ENCODE measurements at regions not wholly inside any gene's neighbourhood (a gene's known extent, or its start where the extent isn't known, plus 50 kb on each side); places are given as distances from the start of the nearest gene placed in this dataset.

GRCh38 chr3:72388117-72388516 is 460.1 kb downstream of the SHQ1 start:
- no peaks in the 10 kb centered on the region for H3K9me3 ChIP-seq (ENCODE audit: control insufficient read depth in 2 of 2, insufficient read depth in 1 of 2, low read length in 1 of 2)
- DNase-seq (ENCODE audit: low read depth in 6 of 9, low spot score in 9 of 9) = no peak
- no peak overlapping the region for H3K4me3 ChIP-seq (ENCODE audit: low read length in 2 of 2)
- no peaks in the 10 kb centered on the region for H3K27me3 ChIP-seq (ENCODE audit: control insufficient read depth in 2 of 2, insufficient read depth in 1 of 2, low read length in 1 of 2)
- no peak overlapping the region for H3K27ac ChIP-seq (ENCODE audit: low read depth in 1 of 2, low read length in 1 of 2)
- H3K36me3 ChIP-seq (ENCODE audit: control insufficient read depth in 2 of 2, insufficient read depth in 2 of 2, low read length in 1 of 2) = peaks cover 0 to 4% of the 10 kb centered on the region in 2 donors
- peaks cover 7% of the 10 kb centered on the region in 2 donors for H3K4me1 ChIP-seq (ENCODE audit: control insufficient read depth in 2 of 2, insufficient read depth in 2 of 2, low read length in 2 of 2)
- WGBS = 98% methylated on average over 4 of the region's 4 CpGs

DNA sequence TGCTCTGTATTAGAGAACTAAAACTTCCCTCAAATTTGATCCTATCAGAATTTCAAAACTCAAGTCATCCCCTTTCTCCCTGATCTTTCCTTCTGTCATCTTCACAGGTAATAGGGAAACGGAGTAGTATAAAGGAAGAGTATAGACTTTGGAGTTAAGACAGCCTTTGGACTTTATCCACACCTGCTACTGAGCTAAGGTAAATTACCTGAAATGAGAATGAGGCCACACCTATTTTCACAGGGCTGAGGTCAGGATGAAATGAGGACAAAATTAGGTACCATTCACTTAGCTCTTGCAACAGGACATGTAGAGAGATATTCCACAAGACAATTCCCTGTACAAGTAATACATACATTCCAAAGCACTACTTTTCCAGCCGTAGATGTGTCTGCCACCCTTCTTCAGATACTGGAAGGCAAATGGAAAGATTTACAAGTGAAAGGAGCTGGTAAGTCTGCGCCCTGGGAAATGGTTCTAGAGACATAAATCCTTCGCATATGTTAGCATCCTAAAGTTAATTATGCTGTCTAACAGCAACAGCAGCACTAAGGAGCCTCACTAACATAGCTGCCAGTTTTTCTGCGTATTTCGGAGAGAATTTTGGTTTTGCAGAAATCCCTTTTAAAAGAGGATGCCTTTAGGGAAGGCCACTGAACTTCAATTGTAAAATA is 461.8 kb downstream of the SHQ1 start:
- over 99% methylated on average over 6 of the region's 6 CpGs for WGBS
- Histone ChIP-seq H3K9me3 (ENCODE audit: control insufficient read depth in 2 of 2, insufficient read depth in 1 of 2, low read length in 1 of 2) (no peaks in the 10 kb centered on the region), H3K27ac (ENCODE audit: low read depth in 1 of 2, low read length in 1 of 2) (no peak overlapping the region), H3K36me3 (ENCODE audit: control insufficient read depth in 2 of 2, insufficient read depth in 2 of 2, low read length in 1 of 2) (peaks cover 0 to 4% of the 10 kb centered on the region in 2 donors), H3K4me1 (ENCODE audit: control insufficient read depth in 2 of 2, insufficient read depth in 2 of 2, low read length in 2 of 2) (peaks cover 7 to 16% of the 10 kb centered on the region in 2 donors), H3K4me3 (ENCODE audit: low read length in 2 of 2) (no peak overlapping the region), H3K27me3 (ENCODE audit: control insufficient read depth in 2 of 2, insufficient read depth in 1 of 2, low read length in 1 of 2) (no peaks in the 10 kb centered on the region)
- no peak for DNase-seq (ENCODE audit: low read depth in 6 of 9, low spot score in 9 of 9)

- DNase-seq (ENCODE audit: low read depth in 6 of 9, low spot score in 9 of 9) = no peak
- peaks cover 0 to 4% of the 10 kb centered on the region in 2 donors for H3K36me3 ChIP-seq (ENCODE audit: control insufficient read depth in 2 of 2, insufficient read depth in 2 of 2, low read length in 1 of 2)
- no peak overlapping the region for H3K4me3 ChIP-seq (ENCODE audit: low read length in 2 of 2)
- no peaks in the 10 kb centered on the region for H3K9me3 ChIP-seq (ENCODE audit: control insufficient read depth in 2 of 2, insufficient read depth in 1 of 2, low read length in 1 of 2)
- H3K4me1 ChIP-seq (ENCODE audit: control insufficient read depth in 2 of 2, insufficient read depth in 2 of 2, low read length in 2 of 2) = peaks cover 7 to 18% of the 10 kb centered on the region in 2 donors
- H3K27ac ChIP-seq (ENCODE audit: low read depth in 1 of 2, low read length in 1 of 2) = no peak overlapping the region
- no peaks in the 10 kb centered on the region for H3K27me3 ChIP-seq (ENCODE audit: control insufficient read depth in 2 of 2, insufficient read depth in 1 of 2, low read length in 1 of 2)
- WGBS = 96% methylated on average over 3 of the region's 3 CpGs
These were observed 463.1 kb downstream of the SHQ1 start for GRCh38 chr3:72385167-72385566.

GRCh38 chr3:72384602-72385001 is 463.6 kb downstream of the SHQ1 start:
- WGBS = 61% methylated on average over 5 of the region's 5 CpGs
- Histone ChIP-seq H3K4me3 (ENCODE audit: low read length in 2 of 2) (no peak overlapping the region), H3K4me1 (ENCODE audit: control insufficient read depth in 2 of 2, insufficient read depth in 2 of 2, low read length in 2 of 2) (peaks cover 7 to 18% of the 10 kb centered on the region in 2 donors), H3K9me3 (ENCODE audit: control insufficient read depth in 2 of 2, insufficient read depth in 1 of 2, low read length in 1 of 2) (no peaks in the 10 kb centered on the region), H3K27ac (ENCODE audit: low read depth in 1 of 2, low read length in 1 of 2) (no peak overlapping the region), H3K27me3 (ENCODE audit: control insufficient read depth in 2 of 2, insufficient read depth in 1 of 2, low read length in 1 of 2) (no peaks in the 10 kb centered on the region), H3K36me3 (ENCODE audit: control insufficient read depth in 2 of 2, insufficient read depth in 2 of 2, low read length in 1 of 2) (peaks cover 0 to 4% of the 10 kb centered on the region in 2 donors)
- DNase-seq (ENCODE audit: low read depth in 6 of 9, low spot score in 9 of 9) = no peak

DNA sequence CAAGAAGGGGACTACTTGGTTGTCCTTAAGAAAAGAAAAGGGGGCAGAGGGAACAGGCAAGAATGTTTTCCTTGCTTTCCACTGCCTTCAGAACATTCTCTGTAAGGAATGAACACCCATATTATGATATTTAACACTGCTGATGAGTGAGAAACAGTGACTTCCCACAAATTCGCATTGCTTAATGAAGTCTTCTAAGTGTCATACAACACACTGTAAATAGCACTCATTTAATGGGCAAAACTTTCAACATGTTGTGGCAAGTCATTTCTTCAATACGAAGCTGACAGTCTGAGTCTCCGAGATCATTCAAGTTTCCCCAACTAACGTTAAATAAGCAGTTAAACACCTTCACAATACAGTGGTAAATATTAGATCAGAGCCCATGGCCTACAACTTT is 464.4 kb downstream of the SHQ1 start:
- Histone ChIP-seq H3K4me3 (ENCODE audit: low read length in 2 of 2) (no peak overlapping the region), H3K9me3 (ENCODE audit: control insufficient read depth in 2 of 2, insufficient read depth in 1 of 2, low read length in 1 of 2) (no peaks in the 10 kb centered on the region), H3K4me1 (ENCODE audit: control insufficient read depth in 2 of 2, insufficient read depth in 2 of 2, low read length in 2 of 2) (peaks cover 7 to 18% of the 10 kb centered on the region in 2 donors), H3K27me3 (ENCODE audit: control insufficient read depth in 2 of 2, insufficient read depth in 1 of 2, low read length in 1 of 2) (no peaks in the 10 kb centered on the region), H3K36me3 (ENCODE audit: control insufficient read depth in 2 of 2, insufficient read depth in 2 of 2, low read length in 1 of 2) (peaks cover 0 to 6% of the 10 kb centered on the region in 2 donors), H3K27ac (ENCODE audit: low read depth in 1 of 2, low read length in 1 of 2) (no peak overlapping the region)
- DNase-seq (ENCODE audit: low read depth in 6 of 9, low spot score in 9 of 9) = no peak
- 92% methylated on average over 4 of the region's 4 CpGs for WGBS

GRCh38 chr3:72383230-72383629 is 465.0 kb downstream of the SHQ1 start:
- Histone ChIP-seq H3K9me3 (ENCODE audit: control insufficient read depth in 2 of 2, insufficient read depth in 1 of 2, low read length in 1 of 2) (no peaks in the 10 kb centered on the region), H3K4me1 (ENCODE audit: control insufficient read depth in 2 of 2, insufficient read depth in 2 of 2, low read length in 2 of 2) (peaks cover 7 to 18% of the 10 kb centered on the region in 2 donors), H3K36me3 (ENCODE audit: control insufficient read depth in 2 of 2, insufficient read depth in 2 of 2, low read length in 1 of 2) (peaks cover 6 to 12% of the 10 kb centered on the region in 2 donors), H3K27me3 (ENCODE audit: control insufficient read depth in 2 of 2, insufficient read depth in 1 of 2, low read length in 1 of 2) (no peaks in the 10 kb centered on the region), H3K27ac (ENCODE audit: low read depth in 1 of 2, low read length in 1 of 2) (no peak overlapping the region), H3K4me3 (ENCODE audit: low read length in 2 of 2) (no peak overlapping the region)
- DNase-seq (ENCODE audit: low read depth in 6 of 9, low spot score in 9 of 9) = no peak
- 98% methylated on average over 4 of the region's 4 CpGs for WGBS

DNA sequence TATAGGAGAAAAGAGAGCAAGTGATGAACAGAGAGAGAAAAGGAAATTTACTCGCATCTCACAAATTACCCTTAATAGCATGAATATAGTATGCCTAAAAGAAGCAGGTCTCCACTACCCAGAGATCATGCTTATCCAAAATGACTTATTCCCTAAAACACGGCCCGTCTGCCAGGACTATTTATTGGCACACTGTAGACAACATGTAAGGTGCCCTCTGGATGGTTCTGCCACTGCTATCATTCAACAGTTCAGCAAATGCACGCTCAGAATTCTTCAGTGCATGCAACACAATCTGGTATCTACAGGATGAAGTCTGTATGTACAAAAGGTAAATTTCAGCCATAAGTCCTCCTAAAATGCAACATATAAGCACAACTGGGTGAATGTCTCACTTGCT is 465.8 kb downstream of the SHQ1 start:
- Histone ChIP-seq H3K4me1 (ENCODE audit: control insufficient read depth in 2 of 2, insufficient read depth in 2 of 2, low read length in 2 of 2) (peaks cover 7 to 18% of the 10 kb centered on the region in 2 donors), H3K4me3 (ENCODE audit: low read length in 2 of 2) (no peak overlapping the region), H3K36me3 (ENCODE audit: control insufficient read depth in 2 of 2, insufficient read depth in 2 of 2, low read length in 1 of 2) (peaks cover 10 to 20% of the 10 kb centered on the region in 2 donors), H3K9me3 (ENCODE audit: control insufficient read depth in 2 of 2, insufficient read depth in 1 of 2, low read length in 1 of 2) (no peaks in the 10 kb centered on the region), H3K27me3 (ENCODE audit: control insufficient read depth in 2 of 2, insufficient read depth in 1 of 2, low read length in 1 of 2) (no peaks in the 10 kb centered on the region), H3K27ac (ENCODE audit: low read depth in 1 of 2, low read length in 1 of 2) (no peak overlapping the region)
- WGBS = 99% methylated on average over 4 of the region's 4 CpGs
- DNase-seq (ENCODE audit: low read depth in 6 of 9, low spot score in 9 of 9) = no peak

DNA sequence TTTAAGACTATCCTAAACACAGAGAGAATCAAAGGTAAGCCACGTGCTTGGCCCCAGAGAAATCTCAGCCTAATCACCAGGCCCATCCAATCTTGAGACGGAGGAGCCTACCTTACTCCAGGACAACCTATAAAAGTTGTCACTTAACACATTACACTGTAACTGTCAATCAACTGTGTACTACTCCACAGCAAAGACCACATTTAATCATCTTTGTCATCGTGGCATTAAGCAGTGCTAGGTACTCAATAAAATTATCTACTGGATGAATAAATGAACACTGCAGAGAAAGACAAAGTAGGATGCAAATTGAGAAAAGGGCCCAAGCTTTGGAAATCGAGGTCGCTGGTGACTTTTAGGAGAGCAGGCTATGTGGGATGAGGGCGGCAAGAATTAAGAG is 466.7 kb downstream of the SHQ1 start:
- 96% methylated on average over 6 of the region's 6 CpGs for WGBS
- DNase-seq (ENCODE audit: low read depth in 6 of 9, low spot score in 9 of 9) = no peak

DNA sequence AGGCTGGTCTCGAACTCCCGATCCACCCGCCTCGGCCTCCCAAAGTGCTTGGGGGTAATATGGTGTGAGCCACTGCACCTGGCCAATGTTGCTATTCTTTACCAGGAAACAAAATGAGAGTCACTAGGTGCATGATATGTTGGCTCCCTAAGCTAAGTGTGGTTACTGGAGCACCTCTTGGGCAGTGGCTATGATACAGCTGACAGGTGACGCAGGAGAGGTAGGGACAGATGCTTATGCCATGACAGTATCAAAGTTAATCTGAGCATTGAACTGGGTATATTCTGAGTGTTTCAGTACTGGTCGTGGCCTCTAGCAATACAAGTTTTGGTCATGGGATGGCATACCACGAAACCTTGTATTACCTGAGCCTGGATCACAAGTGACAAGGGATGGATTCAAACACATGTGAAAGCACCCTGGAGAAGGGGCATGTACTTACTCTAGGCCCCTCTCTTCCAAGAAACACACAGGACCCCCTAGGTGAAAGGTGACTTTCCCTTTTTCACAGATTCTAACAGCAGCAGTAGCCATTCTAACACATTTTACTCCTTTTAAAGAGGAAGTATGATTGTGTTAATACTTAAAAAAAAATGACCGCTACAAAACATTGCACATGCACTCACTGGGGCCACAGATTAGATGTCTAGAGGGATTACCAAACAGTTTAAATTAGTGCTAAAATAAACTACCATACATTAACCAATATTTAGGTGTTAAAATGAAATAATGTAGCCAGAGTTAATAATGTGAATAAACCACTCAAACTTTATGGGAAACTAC is 467.3 kb downstream of the SHQ1 start:
- Histone ChIP-seq H3K27me3 (ENCODE audit: control insufficient read depth in 2 of 2, insufficient read depth in 1 of 2, low read length in 1 of 2) (no peaks in the 10 kb centered on the region), H3K4me3 (ENCODE audit: low read length in 2 of 2) (no peak overlapping the region), H3K4me1 (ENCODE audit: control insufficient read depth in 2 of 2, insufficient read depth in 2 of 2, low read length in 2 of 2) (peaks cover 7 to 18% of the 10 kb centered on the region in 2 donors), H3K27ac (ENCODE audit: low read depth in 1 of 2, low read length in 1 of 2) (no peak overlapping the region), H3K9me3 (ENCODE audit: control insufficient read depth in 2 of 2, insufficient read depth in 1 of 2, low read length in 1 of 2) (no peaks in the 10 kb centered on the region), H3K36me3 (ENCODE audit: control insufficient read depth in 2 of 2, insufficient read depth in 2 of 2, low read length in 1 of 2) (peaks cover 10 to 27% of the 10 kb centered on the region in 2 donors)
- no peak for DNase-seq (ENCODE audit: low read depth in 6 of 9, low spot score in 9 of 9)
- 96% methylated on average over 8 of the region's 8 CpGs for WGBS

More for the DNA sequence above, 466.7 kb downstream of the SHQ1 start:
- Histone ChIP-seq H3K36me3 (ENCODE audit: control insufficient read depth in 2 of 2, insufficient read depth in 2 of 2, low read length in 1 of 2) (peaks cover 10 to 27% of the 10 kb centered on the region in 2 donors), H3K4me1 (ENCODE audit: control insufficient read depth in 2 of 2, insufficient read depth in 2 of 2, low read length in 2 of 2) (peaks cover 7 to 18% of the 10 kb centered on the region in 2 donors), H3K27me3 (ENCODE audit: control insufficient read depth in 2 of 2, insufficient read depth in 1 of 2, low read length in 1 of 2) (no peaks in the 10 kb centered on the region), H3K4me3 (ENCODE audit: low read length in 2 of 2) (no peak overlapping the region), H3K27ac (ENCODE audit: low read depth in 1 of 2, low read length in 1 of 2) (no peak overlapping the region), H3K9me3 (ENCODE audit: control insufficient read depth in 2 of 2, insufficient read depth in 1 of 2, low read length in 1 of 2) (no peaks in the 10 kb centered on the region)

Data from thymus (tissue), 11 donors.